Sigmoid colon (tissue), 6 donors: ENCODE measurements at regions not wholly inside any gene's neighbourhood (a gene's known extent, or its start where the extent isn't known, plus 50 kb on each side); places are given as distances from the start of the nearest gene placed in this dataset.
A peak's percentile ranks its signal among the peaks of the same experiment; 100 is the strongest.
"Not testable (repeated sequence)": the region's sequence is repeated elsewhere in the genome, so short reads cannot be mapped to it uniquely, and the experiment has no call there.

Experiments
- DNase-seq: peaks from one replicate; pipeline ENCODE4 v3.0.0-alpha.2; 2019
- H3K27ac ChIP-seq, 4 donors: fragments of 200-600 bp; sonication (generic); one replicate each; pipeline ENCODE4 v1.5.1; 2016 to 2019; ENCODE audit warnings: mild to moderate bottlenecking in 1 of 4
- H3K27me3 ChIP-seq, 3 donors: fragments of 200-600 bp; sonication (generic); one replicate each; pipeline ENCODE4 v1.5.1; 2019; ENCODE audit warnings: mild to moderate bottlenecking in 1 of 3
- H3K36me3 ChIP-seq, 4 donors: fragments of 200-600 bp; sonication (generic); one replicate each; pipeline ENCODE4 v1.5.1; 2016 to 2019
- H3K4me1 ChIP-seq, 4 donors: fragments of 200-600 bp; sonication (generic); one replicate each; pipeline ENCODE4 v1.5.1; 2017 to 2019
- H3K4me3 ChIP-seq, 4 donors: fragments of 200-600 bp; sonication (generic); one replicate each; pipeline ENCODE4 v1.5.1; 2017 to 2019; ENCODE audit warnings: mild to moderate bottlenecking in 2 of 4, moderate library complexity in 1 of 4
- H3K9me3 ChIP-seq, 4 donors: fragments of 200-600 bp in 3 of 4; sonication (generic) in 3 of 4; one replicate each; pipeline versions ENCODE4 v1.5.1 to v1.6.1; 2013 to 2019
- CTCF ChIP-seq, 4 experiments: fragments of 450-650 bp in 3 of 4; fragments of 200-600 bp in 1 of 4; IDR thresholded peaks; one replicate each; pipeline ENCODE4 v1.5.1; 2016 to 2019; ENCODE audit warnings: antibody characterized with exemption in 4 of 4, mild to moderate bottlenecking in 3 of 4, moderate library complexity in 2 of 4
- EP300 ChIP-seq, 4 donors: sonication (generic); formaldehyde crosslinking; IDR thresholded peaks; one replicate each; pipeline ENCODE4 v1.6.1; 2017; ENCODE audit warnings: antibody characterized with exemption in 4 of 4
- POLR2A ChIP-seq, 2 donors: fragments of 450-650 bp; IDR thresholded peaks; one replicate each; pipeline ENCODE4 v1.6.1; 2016; ENCODE audit warnings: antibody characterized with exemption in 2 of 2, mild to moderate bottlenecking in 2 of 2, moderate library complexity in 2 of 2
- POLR2AphosphoS5 ChIP-seq, 4 donors: sonication (generic); formaldehyde crosslinking; IDR thresholded peaks; one replicate each; pipeline ENCODE4 v1.6.1; 2017; ENCODE audit warnings: antibody characterized with exemption in 4 of 4
- WGBS, 2 donors: extraction: QIAGEN DNeasy Blood & Tissue Kit; methylation state at CpG; one replicate each; pipeline ENCODE4 v1.1.7; 2013; 5-methylcytosine and 5-hydroxymethylcytosine counted together
- intact Hi-C: fragments of 100-400 bp; cut with DNase I; formaldehyde crosslinking; loops from one replicate; pipeline ENCODE4 v1.15.1; 2023
- donor health status: healthy with polysubstance abuse.
- donor health status: healthy.

GRCh38 chr16:50490828-50491227 is 57.4 kb upstream of the NKD1 start:
- DNase-seq = no peak
- intact Hi-C loops = no loop called here
- H3K36me3 ChIP-seq = no peaks in the 10 kb centered on the region
- no peak overlapping the region for H3K4me3 ChIP-seq
- no peak overlapping the region for H3K27ac ChIP-seq
- 88 to 90% methylated on average over 2 of the region's 2 CpGs for WGBS, 2 donors
- no peak for TF ChIP-seq POLR2AphosphoS5 (IDR thresholded peaks at IDR 0.05)
- no peak for TF ChIP-seq EP300 (IDR thresholded peaks at IDR 0.05)
- no peak for TF ChIP-seq POLR2A (IDR thresholded peaks at IDR 0.05)
- no peak for TF ChIP-seq CTCF (IDR thresholded peaks at IDR 0.05)
- H3K27me3 ChIP-seq = no peaks in the 10 kb centered on the region
- no peaks in the 10 kb centered on the region for H3K4me1 ChIP-seq
- no peaks in the 10 kb centered on the region for H3K9me3 ChIP-seq

DNA sequence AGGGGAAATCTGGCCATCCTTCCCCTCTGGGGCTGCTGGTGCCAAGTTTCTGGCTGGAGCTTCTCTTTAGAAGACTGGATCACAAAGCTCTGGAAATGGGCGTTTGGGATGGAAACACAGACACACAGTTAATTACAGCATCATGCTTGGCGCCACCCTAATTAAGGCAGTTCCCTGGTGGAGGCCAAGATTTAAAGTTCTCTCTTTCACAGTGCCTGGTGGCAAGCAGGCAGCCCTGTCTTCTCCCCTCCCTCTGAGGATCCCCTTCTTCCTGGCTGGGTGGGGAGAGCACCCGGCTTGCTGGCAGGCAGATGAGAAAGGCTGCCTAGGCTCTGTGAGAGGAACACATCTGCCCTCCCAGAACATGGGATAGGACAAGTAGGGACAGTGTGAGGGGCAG is 59.0 kb upstream of the NKD1 start:
- DNase-seq = no peak
- H3K4me3 ChIP-seq = no peak overlapping the region
- no peaks in the 10 kb centered on the region for H3K27me3 ChIP-seq
- H3K27ac ChIP-seq = no peak overlapping the region
- H3K36me3 ChIP-seq = no peaks in the 10 kb centered on the region
- intact Hi-C loops = no loop called here
- 70 to 77% methylated on average over 3 of the region's 3 CpGs for WGBS, 2 donors
- no peaks in the 10 kb centered on the region for H3K9me3 ChIP-seq
- H3K4me1 ChIP-seq = no peaks in the 10 kb centered on the region
- TF ChIP-seq EP300 (IDR thresholded peaks at IDR 0.05) (no peak), CTCF (IDR thresholded peaks at IDR 0.05) (no peak), POLR2A (IDR thresholded peaks at IDR 0.05) (no peak), POLR2AphosphoS5 (IDR thresholded peaks at IDR 0.05) (no peak)

GRCh38 chr16:50487528-50487927 is 60.7 kb upstream of the NKD1 start:
- no peak for DNase-seq
- intact Hi-C loops = no loop called here
- H3K4me3 ChIP-seq = no peak overlapping the region
- no peaks in the 10 kb centered on the region for H3K4me1 ChIP-seq
- no peak overlapping the region for H3K27ac ChIP-seq
- no peaks in the 10 kb centered on the region for H3K9me3 ChIP-seq
- no peaks in the 10 kb centered on the region for H3K36me3 ChIP-seq
- TF ChIP-seq POLR2A (IDR thresholded peaks at IDR 0.05) = no peak
- no peak for TF ChIP-seq POLR2AphosphoS5 (IDR thresholded peaks at IDR 0.05)
- TF ChIP-seq EP300 (IDR thresholded peaks at IDR 0.05) = no peak
- no peak for TF ChIP-seq CTCF (IDR thresholded peaks at IDR 0.05)
- H3K27me3 ChIP-seq = no peaks in the 10 kb centered on the region
- 86 to 87% methylated on average over 5 of the region's 5 CpGs for WGBS, 2 donors

DNA sequence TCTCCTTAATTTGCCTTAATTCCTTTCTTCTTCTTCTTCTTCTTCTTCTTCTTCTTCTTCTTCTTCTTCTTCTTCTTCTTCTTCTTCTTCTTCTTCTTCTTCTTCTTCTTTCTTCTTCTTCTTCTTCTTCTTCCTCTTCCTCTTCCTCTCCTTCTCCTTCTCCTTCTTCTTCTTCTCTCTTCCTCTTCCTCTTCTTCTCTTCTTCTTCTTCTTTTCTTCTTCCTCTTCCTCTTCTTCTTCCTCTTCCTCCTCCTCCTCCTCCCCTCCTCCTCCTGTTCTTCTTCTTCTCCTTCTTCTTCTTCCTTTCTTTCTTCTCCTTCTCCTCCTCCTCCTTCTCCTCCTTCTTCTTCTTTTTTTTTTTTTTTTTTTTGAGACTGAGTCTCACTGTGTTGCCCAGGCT is 62.0 kb upstream of the NKD1 start:
- H3K4me1 ChIP-seq, DNase-seq, H3K27ac ChIP-seq, H3K36me3 ChIP-seq, H3K4me3 ChIP-seq, intact Hi-C loops, H3K27me3 ChIP-seq, H3K9me3 ChIP-seq: not testable (repeated sequence)

DNA sequence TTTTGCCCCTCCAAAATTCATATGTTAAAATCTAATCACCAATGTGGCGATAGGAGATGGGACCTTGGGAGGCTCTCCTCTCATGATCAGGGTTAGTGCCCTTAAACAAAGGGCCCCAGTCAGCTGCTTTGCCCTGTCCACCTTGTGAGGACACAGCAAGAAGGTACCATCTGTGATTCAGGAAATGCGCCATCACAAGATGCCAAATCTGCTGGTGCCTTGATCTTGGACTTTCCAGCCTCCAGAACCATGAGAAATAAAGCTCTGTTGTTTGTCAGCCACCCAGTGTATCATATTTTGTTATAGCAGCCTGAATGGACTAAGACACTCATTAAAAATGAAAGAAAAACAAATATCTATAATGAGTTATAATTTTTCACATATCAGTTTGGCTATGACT is 63.0 kb upstream of the NKD1 start:
- H3K27me3 ChIP-seq = no peaks in the 10 kb centered on the region
- H3K9me3 ChIP-seq = no peaks in the 10 kb centered on the region
- TF ChIP-seq EP300 (IDR thresholded peaks at IDR 0.05) = no peak
- TF ChIP-seq CTCF (IDR thresholded peaks at IDR 0.05) = no peak
- no peak for TF ChIP-seq POLR2A (IDR thresholded peaks at IDR 0.05)
- TF ChIP-seq POLR2AphosphoS5 (IDR thresholded peaks at IDR 0.05) = no peak
- H3K4me3 ChIP-seq = no peak overlapping the region
- no peaks in the 10 kb centered on the region for H3K36me3 ChIP-seq
- peak; percentile 0 for DNase-seq
- intact Hi-C loops = no loop called here
- H3K4me1 ChIP-seq = no peaks in the 10 kb centered on the region
- no peak overlapping the region for H3K27ac ChIP-seq
- WGBS, 2 donors = 97 to 98% methylated on average over 2 of the region's 2 CpGs
